HepG2 (cell line): ENCODE measurements at regions not wholly inside any gene's neighbourhood (a gene's known extent, or its start where the extent isn't known, plus 50 kb on each side); places are given as distances from the start of the nearest gene placed in this dataset.
"Not testable (repeated sequence)": the region's sequence is repeated elsewhere in the genome, so short reads cannot be mapped to it uniquely, and the experiment has no call there.

ENCODE experiments used
- ATAC-seq: fragments of 200-7000 bp; cut with Tn5 transposase; 3 replicates; pipeline ENCODE4 v1.9.1; 2020; ENCODE audit warnings: mild to moderate bottlenecking, moderate library complexity
- BruUV-seq: library from RNA; stranded (reverse); fragments of 400-500 nt; replicated peaks from 2 replicates; lab custom pipeline; 2021; lab: Mats Ljungman, UMichigan
- CTCF ChIA-PET: fragments of 300-600 bp; formaldehyde crosslinking; extraction: SDS; loops from one replicate; lab custom pipeline; 2021; ENCODE audit warnings: low total read pairs, inconsistent platforms, low intra/inter-chr PET ratio; lab: Yijun Ruan, JAX
- POLR2A ChIA-PET: fragments of 350-600 bp; sonication (Branson Sonifier 250); formaldehyde crosslinking; loops from one replicate; lab custom pipeline; 2020; ENCODE audit warnings: antibody characterized with exemption, inconsistent platforms; lab: Yijun Ruan, JAX
- DNase-seq: peaks from one replicate; pipeline ENCODE4 v3.0.0-alpha.2; 2015; ENCODE audit warnings: low spot score
- FAIRE-seq: peaks from 3 replicates; lab custom pipeline; 2011; peaks lifted over from hg19 to GRCh38; lab: Jason Lieb, UNC
- H2AFZ ChIP-seq: one replicate; pipeline ENCODE4 v1.6.1; 2011; ENCODE audit warnings: low read length, inconsistent platforms
- H3K27ac ChIP-seq: fragments of 300-600 bp; 3 replicates; pipeline ENCODE4 v1.8.0; 2011; ENCODE audit warnings: mixed run types, mild to moderate bottlenecking, mixed read lengths, low read length, inconsistent platforms; ENCODE audit not compliant: insufficient read depth; ENCODE audit errors: extremely low read length
- H3K27me3 ChIP-seq, 2 experiments: fragments of 200-600 bp in 1 of 2; 2 replicates in 1 of 2; 3 replicates in 1 of 2; pipeline versions ENCODE4 v1.6.0 to v1.8.0; 2011; ENCODE audit warnings: low read length in 2 of 2, mild to moderate bottlenecking in 2 of 2, moderate library complexity in 2 of 2, inconsistent platforms in 1 of 2; ENCODE audit not compliant: insufficient read depth in 2 of 2, control insufficient read depth in 1 of 2
- H3K36me3 ChIP-seq, 2 experiments: fragments of 200-600 bp in 1 of 2; replicated peaks in 1 of 2; 2 replicates in 1 of 2; 3 replicates in 1 of 2; pipeline versions ENCODE4 v1.5.1 to v1.8.0; 2011; ENCODE audit warnings: low read length in 2 of 2, inconsistent platforms in 1 of 2; ENCODE audit not compliant: insufficient read depth in 2 of 2, control insufficient read depth in 1 of 2
- H3K4me1 ChIP-seq: 2 replicates; pipeline ENCODE4 v1.5.1; 2012; ENCODE audit warnings: low read length, inconsistent platforms; ENCODE audit not compliant: insufficient read depth
- H3K4me2 ChIP-seq: 2 replicates; pipeline ENCODE4 v1.6.0; 2011; ENCODE audit warnings: low read depth, low read length, inconsistent platforms
- H3K4me3 ChIP-seq, 3 experiments: fragments of 200-600 bp in 1 of 3; sonication (generic), shearing (Covaris generic) in 1 of 3; replicated peaks in 1 of 3; 2 replicates each; pipeline ENCODE4 v1.5.1; 2011 to 2016; ENCODE audit warnings: low read length in 3 of 3, inconsistent platforms in 2 of 3, low read depth in 2 of 3, mild to moderate bottlenecking in 2 of 3, control low read depth in 1 of 3, mixed read lengths in 1 of 3; ENCODE audit not compliant: insufficient read depth in 1 of 3
- H3K79me2 ChIP-seq: one replicate; pipeline ENCODE4 v1.6.1; 2011; ENCODE audit warnings: low read length, inconsistent platforms; ENCODE audit not compliant: insufficient read depth
- H3K9ac ChIP-seq: 2 replicates; pipeline ENCODE4 v1.6.0; 2011; ENCODE audit warnings: mild to moderate bottlenecking, low read depth, low read length, inconsistent platforms; ENCODE audit not compliant: insufficient read depth
- H3K9me3 ChIP-seq: 2 replicates; pipeline ENCODE4 v1.5.1; 2012; ENCODE audit warnings: mild to moderate bottlenecking, low read length
- H4K20me1 ChIP-seq: 2 replicates; pipeline ENCODE4 v1.6.0; 2011; ENCODE audit warnings: inconsistent platforms, mild to moderate bottlenecking, low read length, moderate library complexity; ENCODE audit not compliant: insufficient read depth
- FOXA3 ChIP-seq: IDR thresholded peaks from 2 replicates; pipeline ENCODE4 v1.6.1; 2016; ENCODE audit warnings: missing genetic modification reagents, missing compliant biosample characterization
- HNRNPLL ChIP-seq: fragments of 200-400 bp; formaldehyde crosslinking; IDR thresholded peaks from 2 replicates; pipeline ENCODE4 v1.6.1; 2017; ENCODE audit warnings: mild to moderate bottlenecking, low read depth, low read length; ENCODE audit not compliant: poor library complexity, severe bottlenecking
- NCOA2 ChIP-seq: sonication (generic); formaldehyde crosslinking; IDR thresholded peaks from 2 replicates; pipeline ENCODE4 v1.8.0; 2022; ENCODE audit warnings: inconsistent platforms
- PHF20 ChIP-seq: sonication (generic); formaldehyde crosslinking; IDR thresholded peaks from 2 replicates; pipeline ENCODE4 v1.5.0; 2020; ENCODE audit warnings: mild to moderate bottlenecking, missing genetic modification reagents
- POLR2G ChIP-seq: fragments of 200-400 bp; formaldehyde crosslinking; IDR thresholded peaks from 2 replicates; pipeline ENCODE4 v1.6.1; 2018; ENCODE audit warnings: mild to moderate bottlenecking, low read depth, low read length, moderate library complexity
- ZBTB38 ChIP-seq: sonication (generic); formaldehyde crosslinking; IDR thresholded peaks from 2 replicates; pipeline ENCODE4 v1.5.1; 2020; ENCODE audit warnings: mild to moderate bottlenecking, missing genetic modification reagents
- ZNF121 ChIP-seq: sonication (generic); formaldehyde crosslinking; IDR thresholded peaks from 2 replicates; pipeline ENCODE4 v1.5.0; 2020; ENCODE audit warnings: mild to moderate bottlenecking, missing genetic modification reagents
- ZNF460 ChIP-seq: sonication (generic); formaldehyde crosslinking; IDR thresholded peaks from 2 replicates; pipeline ENCODE4 v1.5.1; 2020; ENCODE audit warnings: missing genetic modification reagents, mild to moderate bottlenecking, borderline replicate concordance
- ZNF547 ChIP-seq: sonication (generic); formaldehyde crosslinking; IDR thresholded peaks from 2 replicates; pipeline ENCODE4 v1.5.1; 2020; ENCODE audit warnings: mild to moderate bottlenecking, missing genetic modification reagents
- WGBS: methylation state at CpG from one replicate; pipeline ENCODE4 v1.1.6; 2017; ENCODE audit warnings: low lambda C conversion rate; 5-methylcytosine and 5-hydroxymethylcytosine counted together
- in situ Hi-C: cut with HindIII; loops from 2 replicates; pipeline ENCODE4 v1.10.0; 2017; ENCODE audit warnings: low pct_unique_long_range_greater_than_20kb; ENCODE audit not compliant: extremely low pct_ligation_motif_present
- intact Hi-C: fragments of 100-400 bp; cut with micrococcal nuclease; formaldehyde crosslinking; loops from one replicate; pipeline ENCODE4 v1.10.0; 2022; ENCODE audit not compliant: unreplicated experiment
- TF ChIP-seq, protein P1 (sequence below): sonication (generic); formaldehyde crosslinking; conservative IDR thresholded peaks from 2 replicates; pipeline ENCODE4 v1.8.1; 2023; ENCODE audit warnings: missing genetic modification reagents
- TF ChIP-seq, protein P2 (sequence below): sonication (generic); formaldehyde crosslinking; IDR thresholded peaks from 2 replicates; pipeline ENCODE4 v1.4.0; 2020; ENCODE audit warnings: missing genetic modification reagents
- TF ChIP-seq, protein P3 (sequence below): sonication (generic); formaldehyde crosslinking; IDR thresholded peaks from 2 replicates; pipeline ENCODE4 v1.8.1; 2022; ENCODE audit warnings: mild to moderate bottlenecking, missing genetic modification reagents

DNA sequence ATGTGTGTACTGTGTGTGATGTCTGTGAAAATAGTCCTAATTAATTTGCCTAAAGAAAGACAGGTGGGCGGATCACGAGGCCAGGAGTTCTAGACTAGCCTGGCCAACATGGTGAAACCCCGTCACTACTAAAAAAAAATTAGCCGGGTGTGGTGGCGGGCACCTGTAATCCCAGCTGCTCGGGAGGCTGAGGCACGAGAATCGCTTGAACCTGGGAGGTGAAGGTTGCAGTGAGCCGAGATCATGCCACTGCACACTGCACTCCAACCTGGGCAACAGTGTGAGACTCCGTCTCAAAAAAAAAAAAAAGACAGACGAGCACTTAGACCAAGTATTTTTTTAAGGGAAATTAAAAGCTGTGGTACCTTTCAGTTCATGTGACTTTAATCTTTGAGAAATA lies 226.0 kb upstream of the GBE1 start:
- Histone ChIP-seq H3K9ac (peak overlapping the region; percentile 27), H3K4me2 (peak overlapping the region; percentile 61), H3K36me3 (peaks cover 1 to 12% of the 10 kb centered on the region in 2 experiments; a peak in 2 of 5 replicates), H3K4me3 (peak overlapping the region; percentile 76 to 83 (median 76); a peak in 5 of 6 replicates), H3K79me2 (peaks cover 26% of the 10 kb centered on the region)
- H2AFZ ChIP-seq, H3K9me3 ChIP-seq, DNase-seq, H3K27me3 ChIP-seq, H3K4me1 ChIP-seq, H3K27ac ChIP-seq, FAIRE-seq, H4K20me1 ChIP-seq, BruUV-seq, ATAC-seq, POLR2A ChIA-PET, in situ Hi-C loops, CTCF ChIA-PET: not testable (repeated sequence)
- intact Hi-C loops: loop anchor here (5.0 kb wide), 2 partner anchors 75 to 215 kb away; no protein-coding TSS in a partner anchor
- TF ChIP-seq ZNF121: peak; percentile 52
- peak; percentile 59 for TF ChIP-seq ZNF460
- WGBS: 55% methylated on average over 11 of the region's 11 CpGs

DNA sequence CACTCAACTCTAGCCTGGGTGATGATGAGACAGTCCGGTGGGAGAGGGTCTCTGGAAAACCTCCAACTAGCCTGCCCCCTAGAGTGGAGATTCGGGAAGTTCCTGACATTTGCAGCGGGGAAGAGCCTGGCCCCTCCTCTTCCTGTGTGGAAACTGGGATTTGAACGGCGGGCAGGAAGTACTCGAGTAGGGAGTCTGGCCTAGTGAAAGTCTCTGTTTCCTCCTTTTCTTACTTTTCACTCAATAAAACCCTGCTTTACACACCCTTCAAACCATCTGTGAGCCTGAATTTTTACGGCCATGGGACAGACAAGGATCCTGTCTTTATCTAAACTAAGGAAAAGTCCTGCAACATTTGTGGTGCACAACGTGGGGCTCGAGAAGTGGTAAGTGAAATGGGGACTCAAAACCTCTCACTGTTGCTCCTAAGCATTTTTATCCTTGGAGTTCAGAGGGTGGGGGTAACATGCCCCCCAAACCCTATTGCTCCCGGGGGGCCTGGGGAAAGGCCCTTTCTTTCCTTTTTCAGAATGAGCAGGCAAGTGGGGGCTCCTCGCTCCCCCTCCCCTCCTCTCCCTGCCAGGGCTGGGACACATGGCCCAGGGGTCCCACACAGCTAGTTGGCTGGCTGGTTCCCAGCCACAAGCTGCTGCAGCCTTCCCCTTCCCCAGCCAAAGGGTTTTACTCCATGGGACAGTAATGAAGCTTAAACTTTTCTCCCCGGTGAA lies 224.7 kb upstream of the GBE1 start:
- intact Hi-C loops (loop anchor here (5.0 kb wide), 2 partner anchors 74 to 214 kb away; no protein-coding TSS in a partner anchor), in situ Hi-C loops (no loop called here)
- Histone ChIP-seq H3K27me3 (no peaks in the 10 kb centered on the region), H3K27ac (peak overlapping the region; percentile 85), H3K4me3 (peak overlapping the region; percentile 76 to 83 (median 76)), H3K79me2 (peaks cover 26% of the 10 kb centered on the region), H3K9me3 (no peaks in the 10 kb centered on the region), H2AFZ (peak overlapping the region; percentile 88), H3K4me2 (peak overlapping the region; percentile 66), H4K20me1 (no peaks in the 10 kb centered on the region; the same call in 1 of the 2 replicates), H3K36me3 (peaks cover under 1 to 2% of the 10 kb centered on the region in 2 experiments; a peak in 1 of 5 replicates), H3K4me1 (peaks cover 4% of the 10 kb centered on the region; the same call in 1 of the 2 replicates), H3K9ac (peak overlapping the region; percentile 84)
- CTCF ChIA-PET: no interaction called here
- FAIRE-seq (peak; percentile 26), DNase-seq (peak; percentile 74), ATAC-seq (peak; percentile 98)
- 18% methylated on average over 11 of the region's 12 CpGs for WGBS
- POLR2A ChIA-PET: no interaction called here
- TSS peak; percentile 86 for BruUV-seq
- TF ChIP-seq PHF20 (CRISPR knock-in tag): peak; percentile 60
- TF ChIP-seq, protein P1, sequence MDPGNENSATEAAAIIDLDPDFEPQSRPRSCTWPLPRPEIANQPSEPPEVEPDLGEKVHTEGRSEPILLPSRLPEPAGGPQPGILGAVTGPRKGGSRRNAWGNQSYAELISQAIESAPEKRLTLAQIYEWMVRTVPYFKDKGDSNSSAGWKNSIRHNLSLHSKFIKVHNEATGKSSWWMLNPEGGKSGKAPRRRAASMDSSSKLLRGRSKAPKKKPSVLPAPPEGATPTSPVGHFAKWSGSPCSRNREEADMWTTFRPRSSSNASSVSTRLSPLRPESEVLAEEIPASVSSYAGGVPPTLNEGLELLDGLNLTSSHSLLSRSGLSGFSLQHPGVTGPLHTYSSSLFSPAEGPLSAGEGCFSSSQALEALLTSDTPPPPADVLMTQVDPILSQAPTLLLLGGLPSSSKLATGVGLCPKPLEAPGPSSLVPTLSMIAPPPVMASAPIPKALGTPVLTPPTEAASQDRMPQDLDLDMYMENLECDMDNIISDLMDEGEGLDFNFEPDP: no peak
- 0 out of 2 replicates have a peak, but pooled peaks have one; percentile 28 for TF ChIP-seq ZNF547 (CRISPR knock-in tag)
- TF ChIP-seq, protein P2, sequence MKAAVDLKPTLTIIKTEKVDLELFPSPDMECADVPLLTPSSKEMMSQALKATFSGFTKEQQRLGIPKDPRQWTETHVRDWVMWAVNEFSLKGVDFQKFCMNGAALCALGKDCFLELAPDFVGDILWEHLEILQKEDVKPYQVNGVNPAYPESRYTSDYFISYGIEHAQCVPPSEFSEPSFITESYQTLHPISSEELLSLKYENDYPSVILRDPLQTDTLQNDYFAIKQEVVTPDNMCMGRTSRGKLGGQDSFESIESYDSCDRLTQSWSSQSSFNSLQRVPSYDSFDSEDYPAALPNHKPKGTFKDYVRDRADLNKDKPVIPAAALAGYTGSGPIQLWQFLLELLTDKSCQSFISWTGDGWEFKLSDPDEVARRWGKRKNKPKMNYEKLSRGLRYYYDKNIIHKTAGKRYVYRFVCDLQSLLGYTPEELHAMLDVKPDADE: no peak
- peak; percentile 82; the same call in 1 of the 2 replicates for TF ChIP-seq POLR2G
- no peak for TF ChIP-seq ZBTB38 (CRISPR knock-in tag)
- no peak for TF ChIP-seq HNRNPLL
- TF ChIP-seq, protein P3, sequence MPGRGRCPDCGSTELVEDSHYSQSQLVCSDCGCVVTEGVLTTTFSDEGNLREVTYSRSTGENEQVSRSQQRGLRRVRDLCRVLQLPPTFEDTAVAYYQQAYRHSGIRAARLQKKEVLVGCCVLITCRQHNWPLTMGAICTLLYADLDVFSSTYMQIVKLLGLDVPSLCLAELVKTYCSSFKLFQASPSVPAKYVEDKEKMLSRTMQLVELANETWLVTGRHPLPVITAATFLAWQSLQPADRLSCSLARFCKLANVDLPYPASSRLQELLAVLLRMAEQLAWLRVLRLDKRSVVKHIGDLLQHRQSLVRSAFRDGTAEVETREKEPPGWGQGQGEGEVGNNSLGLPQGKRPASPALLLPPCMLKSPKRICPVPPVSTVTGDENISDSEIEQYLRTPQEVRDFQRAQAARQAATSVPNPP (CRISPR knock-in tag): no peak
- 0 out of 2 replicates have a peak, but pooled peaks have one; percentile 14 for TF ChIP-seq FOXA3
- TF ChIP-seq NCOA2 (CRISPR knock-in tag): no peak
